GM12878 (cell line): ENCODE measurements at regions not wholly inside any gene's neighbourhood (a gene's known extent, or its start where the extent isn't known, plus 50 kb on each side); places are given as distances from the start of the nearest gene placed in this dataset.

Experiments used
- ATAC-seq: fragments of 200-7000 bp; cut with Tn5 transposase; 3 replicates; pipeline ENCODE4 v1.9.1; 2020; ENCODE audit warnings: mild to moderate bottlenecking, moderate library complexity
- BruUV-seq: library from RNA; stranded (reverse); fragments of 400-500 nt; replicated peaks from 2 replicates; lab custom pipeline; 2021; lab: Mats Ljungman, UMichigan
- CTCF ChIA-PET: fragments of 300-600 bp; sonication (Branson Sonifier 250); formaldehyde crosslinking; extraction: SDS; loops from one replicate; lab custom pipeline; 2021; ENCODE audit warnings: inconsistent platforms; lab: Yijun Ruan, JAX
- POLR2A ChIA-PET: fragments of 350-600 bp; formaldehyde crosslinking; extraction: SDS; loops from one replicate; lab custom pipeline; 2021; ENCODE audit warnings: inconsistent platforms; lab: Charles Lee
- RAD21 ChIA-PET: fragments of 300-600 bp; sonication (Branson Sonifier 250); formaldehyde crosslinking; loops from one replicate; lab custom pipeline; 2023; ENCODE audit warnings: antibody characterized with exemption; ENCODE audit not compliant: unreplicated experiment; lab: Charles Lee
- SMC1A ChIA-PET: fragments of 300-600 bp; sonication (Branson Sonifier 250); formaldehyde crosslinking; loops from one replicate; lab custom pipeline; 2023; ENCODE audit not compliant: unreplicated experiment, uncharacterized antibody; lab: Charles Lee
- DNase-seq: peaks from one replicate; pipeline ENCODE4 v3.0.0-alpha.2; 2011; ENCODE audit warnings: low read depth, low spot score
- FAIRE-seq: peaks from 3 replicates; lab custom pipeline; 2011; peaks lifted over from hg19 to GRCh38; lab: Jason Lieb, UNC
- H2AFZ ChIP-seq: 2 replicates; pipeline ENCODE4 v1.6.0; 2011; ENCODE audit warnings: low read depth, low read length, control low read depth; ENCODE audit not compliant: control insufficient read depth
- H3K27ac ChIP-seq: 2 replicates; pipeline ENCODE4 v1.5.1; 2011; ENCODE audit warnings: control low read depth; ENCODE audit not compliant: control insufficient read depth, insufficient read depth
- H3K27me3 ChIP-seq, 2 experiments: replicated peaks in 1 of 2; 2 replicates each; pipeline versions ENCODE4 v1.6.0 to v1.6.1; 2011; ENCODE audit warnings: low read length in 1 of 2; ENCODE audit not compliant: control insufficient read depth in 2 of 2, insufficient read depth in 2 of 2
- H3K36me3 ChIP-seq, 2 experiments: 2 replicates each; pipeline ENCODE4 v1.5.1; 2011; ENCODE audit warnings: low read length in 1 of 2; ENCODE audit not compliant: control insufficient read depth in 2 of 2, insufficient read depth in 2 of 2
- H3K4me1 ChIP-seq: 2 replicates; pipeline ENCODE4 v1.6.1; 2011; ENCODE audit warnings: mild to moderate bottlenecking, low read length, moderate library complexity, mixed read lengths; ENCODE audit not compliant: control insufficient read depth, insufficient read depth
- H3K4me2 ChIP-seq: 2 replicates; pipeline ENCODE4 v1.6.0; 2011; ENCODE audit warnings: control low read depth; ENCODE audit not compliant: control insufficient read depth, insufficient read depth
- H3K4me3 ChIP-seq: fragments of 200-600 bp; sonication (generic); 2 replicates; pipeline ENCODE4 v1.5.1; 2016
- H3K79me2 ChIP-seq: 2 replicates; pipeline ENCODE4 v1.6.0; 2011; ENCODE audit warnings: low read length; ENCODE audit not compliant: control insufficient read depth, insufficient read depth
- H3K9ac ChIP-seq: 2 replicates; pipeline ENCODE4 v1.8.0; 2011; ENCODE audit warnings: low read length, control low read depth, mixed read lengths; ENCODE audit not compliant: control insufficient read depth, insufficient read depth
- H3K9me3 ChIP-seq: replicated peaks from 3 replicates; pipeline ENCODE4 v1.5.1; 2011; ENCODE audit warnings: mild to moderate bottlenecking, low read length; ENCODE audit not compliant: control insufficient read depth, insufficient read depth
- H4K20me1 ChIP-seq: 2 replicates; pipeline ENCODE4 v1.6.0; 2011; ENCODE audit not compliant: control insufficient read depth, insufficient read depth
- BCLAF1 ChIP-seq: fragments of 450-650 bp; IDR thresholded peaks from 2 replicates; pipeline ENCODE4 v1.6.1; 2017; ENCODE audit warnings: antibody characterized with exemption, mild to moderate bottlenecking, moderate library complexity
- FOS ChIP-seq: IDR thresholded peaks from 3 replicates; pipeline ENCODE4 v1.6.1; 2011; ENCODE audit warnings: borderline replicate concordance; ENCODE audit not compliant: insufficient read length; ENCODE audit errors: extremely low read depth
- IKZF2 ChIP-seq, 2 experiments: fragments of 450-650 bp; IDR thresholded peaks; 2 replicates each; pipeline ENCODE4 v1.6.1; 2017; ENCODE audit warnings: mild to moderate bottlenecking in 2 of 2, moderate library complexity in 2 of 2
- IRF3 ChIP-seq: fragments of 450-650 bp; IDR thresholded peaks from 2 replicates; pipeline ENCODE4 v1.6.1; 2014; ENCODE audit warnings: mild to moderate bottlenecking
- KDM1A ChIP-seq: fragments of 200-600 bp; sonication (generic); IDR thresholded peaks from 2 replicates; pipeline ENCODE4 v1.6.1; 2016; ENCODE audit warnings: borderline replicate concordance
- NFIC ChIP-seq: IDR thresholded peaks from 2 replicates; pipeline ENCODE4 v1.6.1; 2012; ENCODE audit warnings: low read depth, mild to moderate bottlenecking, inconsistent platforms, low read length, moderate library complexity
- POU2F2 ChIP-seq: IDR thresholded peaks from 3 replicates; pipeline ENCODE4 v1.6.1; 2011; ENCODE audit warnings: low read depth, mild to moderate bottlenecking, low read length, borderline replicate concordance
- SIX5 ChIP-seq: IDR thresholded peaks from 2 replicates; pipeline ENCODE4 v1.6.1; 2011; ENCODE audit warnings: mild to moderate bottlenecking, low read depth, low read length, moderate library complexity; ENCODE audit not compliant: severe bottlenecking
- ZBED1 ChIP-seq: IDR thresholded peaks from 2 replicates; pipeline ENCODE4 v1.6.1; 2016; ENCODE audit warnings: borderline replicate concordance
- ZBTB33 ChIP-seq: fragments of 450-650 bp; IDR thresholded peaks from 2 replicates; pipeline ENCODE4 v1.6.1; 2017; ENCODE audit warnings: mild to moderate bottlenecking
- ZNF24 ChIP-seq: fragments of 450-650 bp; IDR thresholded peaks from 2 replicates; pipeline ENCODE4 v1.6.1; 2017; ENCODE audit warnings: antibody characterized with exemption, mild to moderate bottlenecking
- WGBS: methylation state at CpG from one replicate; pipeline ENCODE4 v1.1.6; 2016; ENCODE audit warnings: low lambda C conversion rate; ENCODE audit not compliant: insufficient replicate concordance, insufficient coverage; ENCODE audit errors: missing lambda C conversion rate; 5-methylcytosine and 5-hydroxymethylcytosine counted together
- in situ Hi-C: fragments of 300-500 bp; cut with MboI; formaldehyde crosslinking; loops from 9 replicates; pipeline ENCODE4 v1.14.3; 2018; ENCODE audit warnings: mixed read lengths
- intact Hi-C: fragments of 100-400 bp; cut with micrococcal nuclease; formaldehyde crosslinking; loops from one replicate; pipeline ENCODE4 v1.14.2; 2022; ENCODE audit not compliant: unreplicated experiment

DNA sequence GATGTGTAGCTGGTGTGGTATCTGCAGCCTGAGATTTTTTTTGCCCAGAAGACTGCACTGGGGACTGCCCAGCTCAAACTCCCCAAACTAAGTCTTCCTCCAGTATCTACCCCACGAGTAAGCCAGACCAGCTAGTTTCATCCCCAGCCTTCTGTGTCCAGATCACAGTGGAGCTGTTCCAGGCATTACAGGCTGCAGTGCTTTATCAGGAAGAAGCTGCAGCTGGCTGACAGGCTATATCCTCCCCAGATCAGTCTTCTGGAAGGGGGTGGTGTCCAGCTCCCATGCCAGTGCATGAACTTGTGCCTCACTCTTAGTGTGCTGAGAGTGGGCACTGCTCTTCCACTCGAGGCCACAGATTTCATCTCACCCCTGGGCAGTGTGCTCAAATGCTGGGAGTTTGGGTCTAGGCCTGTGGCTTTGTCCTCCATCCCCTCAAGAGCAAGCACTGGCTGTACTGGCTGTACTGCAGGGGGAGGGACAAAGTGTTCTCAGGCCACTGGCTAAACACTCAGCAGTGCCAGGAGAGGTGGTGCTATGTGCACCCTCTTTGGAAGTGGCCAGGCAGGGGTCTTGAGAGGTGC is 679.1 kb upstream of the COBL start (continued):
- no peak for TF ChIP-seq IRF3
- no peak for TF ChIP-seq KDM1A
- no peak for TF ChIP-seq ZNF24

- FAIRE-seq (no peak), DNase-seq (no peak), ATAC-seq (no peak)
- Histone ChIP-seq H3K27me3 (no peaks in the 10 kb centered on the region), H2AFZ (no peak overlapping the region), H4K20me1 (no peaks in the 10 kb centered on the region), H3K4me1 (no peaks in the 10 kb centered on the region), H3K4me3 (no peak overlapping the region), H3K4me2 (no peak overlapping the region), H3K9me3 (no peaks in the 10 kb centered on the region), H3K79me2 (no peaks in the 10 kb centered on the region), H3K36me3 (no peaks in the 10 kb centered on the region), H3K9ac (no peak overlapping the region), H3K27ac (no peak overlapping the region)
- RAD21 ChIA-PET, result no interaction called here
- POLR2A ChIA-PET, result no interaction called here
- intact Hi-C loops (no loop called here), in situ Hi-C loops (no loop called here)
- 10% methylated on average over 5 of the region's 5 CpGs for WGBS
- CTCF ChIA-PET, result no interaction called here
- TF ChIP-seq FOS (no peak), ZBED1 (no peak)
- no TSS peak for BruUV-seq
- SMC1A ChIA-PET, result no interaction called here
Observed at GRCh38 chr7:51982653-51983052, 666.0 kb upstream of the COBL start.

DNA sequence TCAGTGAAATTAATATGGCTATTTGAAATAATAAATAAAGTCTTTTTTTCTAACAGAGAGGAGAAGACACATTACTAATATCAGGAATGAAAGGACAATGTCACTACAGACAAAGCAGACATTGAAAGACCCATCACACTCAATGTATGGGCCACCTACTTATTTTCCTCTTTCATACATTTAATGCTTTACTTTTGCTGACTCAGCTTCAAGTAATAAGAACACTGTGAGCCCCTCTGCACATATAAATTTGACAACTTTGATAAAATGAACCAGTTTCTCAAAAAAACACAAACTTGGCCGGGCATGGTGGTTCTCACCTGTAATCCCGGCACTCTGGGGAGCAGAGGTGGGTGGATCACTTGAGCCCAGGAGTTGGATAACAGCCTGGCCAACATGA is 664.2 kb upstream of the COBL start:
- FAIRE-seq (no peak), DNase-seq (no peak), ATAC-seq (no peak)
- Histone ChIP-seq H3K36me3 (no peaks in the 10 kb centered on the region), H3K27me3 (no peaks in the 10 kb centered on the region), H3K79me2 (no peaks in the 10 kb centered on the region), H3K27ac (no peak overlapping the region), H4K20me1 (no peaks in the 10 kb centered on the region), H3K4me1 (no peaks in the 10 kb centered on the region), H3K9ac (no peak overlapping the region), H2AFZ (no peak overlapping the region), H3K4me2 (no peak overlapping the region), H3K9me3 (no peaks in the 10 kb centered on the region), H3K4me3 (no peak overlapping the region)
- ChIA-PET SMC1A (no interaction called here), CTCF (no interaction called here), POLR2A (no interaction called here), RAD21 (no interaction called here)
- BruUV-seq, result no TSS peak
- intact Hi-C loops, result no loop called here
- WGBS, result 58% methylated on average over 2 of the region's 2 CpGs
- in situ Hi-C loops, result no loop called here
- TF ChIP-seq ZBTB33 (no peak), IKZF2 (IDR thresholded peaks at IDR 0.05) (no peak), SIX5 (no peak), BCLAF1 (no peak), NFIC (no peak), POU2F2 (no peak)
